SW 1271 (cell line): ENCODE measurements at regions not wholly inside any gene's neighbourhood (a gene's known extent, or its start where the extent isn't known, plus 50 kb on each side); places are given as distances from the start of the nearest gene placed in this dataset.

Experiments
- DNase-seq, 2 experiments: peaks; one replicate each; lab custom pipeline; 2025; lab: John Stamatoyannopoulos, UW

GRCh38 chr16:66315210-66315825 is 51.2 kb upstream of the CDH5 start:
- DNase-seq: peak in 1 of 2 experiments; percentile 71

GRCh38 chr16:66311306-66311705 is 55.2 kb upstream of the CDH5 start:
- DNase-seq: no peak

GRCh38 chr16:66309215-66309807 is 57.2 kb upstream of the CDH5 start:
- DNase-seq: no peak

- no peak for DNase-seq
Observed at GRCh38 chr16:66308096-66308495, 58.4 kb upstream of the CDH5 start.

GRCh38 chr16:66306366-66307150 is 59.9 kb upstream of the CDH5 start:
- no peak for DNase-seq

GRCh38 chr16:66304961-66305360 is 61.5 kb upstream of the CDH5 start:
- DNase-seq: no peak

GRCh38 chr16:66304151-66304550 is 62.3 kb upstream of the CDH5 start:
- DNase-seq: no peak

- DNase-seq: no peak
Observed at GRCh38 chr16:66300501-66300900, 66.0 kb upstream of the CDH5 start.

- DNase-seq: no peak
Observed at GRCh38 chr16:66300037-66300436, 66.5 kb upstream of the CDH5 start.

- DNase-seq: no peak
Observed at GRCh38 chr16:66299349-66299748, 67.1 kb upstream of the CDH5 start.

GRCh38 chr16:66298571-66299120 is 67.8 kb upstream of the CDH5 start:
- no peak for DNase-seq

- DNase-seq: no peak
Observed at GRCh38 chr16:66298006-66298405, 68.5 kb upstream of the CDH5 start.

- no peak for DNase-seq
Observed at GRCh38 chr16:66296591-66296990, 69.9 kb upstream of the CDH5 start.

- no peak for DNase-seq
Observed at GRCh38 chr16:66295761-66296546, 70.5 kb upstream of the CDH5 start.

- DNase-seq: no peak
Observed at GRCh38 chr16:66295213-66295612, 71.3 kb upstream of the CDH5 start.

GRCh38 chr16:66294507-66294906 is 72.0 kb upstream of the CDH5 start:
- DNase-seq: no peak

GRCh38 chr16:66293932-66294331 is 72.6 kb upstream of the CDH5 start:
- no peak for DNase-seq

GRCh38 chr16:66293207-66293735 is 73.2 kb upstream of the CDH5 start:
- no peak for DNase-seq

- no peak for DNase-seq
Observed at GRCh38 chr16:66292241-66292935, 74.1 kb upstream of the CDH5 start.

GRCh38 chr16:66291833-66292232 is 74.7 kb upstream of the CDH5 start:
- DNase-seq: no peak

GRCh38 chr16:66290431-66290830 is 76.1 kb upstream of the CDH5 start:
- DNase-seq: no peak
